LoVo (cell line): ENCODE measurements at regions not wholly inside any gene's neighbourhood (a gene's known extent, or its start where the extent isn't known, plus 50 kb on each side); places are given as distances from the start of the nearest gene placed in this dataset.
"Not testable (repeated sequence)": the region's sequence is repeated elsewhere in the genome, so short reads cannot be mapped to it uniquely, and the experiment has no call there.

Experiments used
- DNase-seq: peaks from one replicate; pipeline ENCODE4 v3.0.0-alpha.2; 2016; ENCODE audit warnings: low spot score

DNA sequence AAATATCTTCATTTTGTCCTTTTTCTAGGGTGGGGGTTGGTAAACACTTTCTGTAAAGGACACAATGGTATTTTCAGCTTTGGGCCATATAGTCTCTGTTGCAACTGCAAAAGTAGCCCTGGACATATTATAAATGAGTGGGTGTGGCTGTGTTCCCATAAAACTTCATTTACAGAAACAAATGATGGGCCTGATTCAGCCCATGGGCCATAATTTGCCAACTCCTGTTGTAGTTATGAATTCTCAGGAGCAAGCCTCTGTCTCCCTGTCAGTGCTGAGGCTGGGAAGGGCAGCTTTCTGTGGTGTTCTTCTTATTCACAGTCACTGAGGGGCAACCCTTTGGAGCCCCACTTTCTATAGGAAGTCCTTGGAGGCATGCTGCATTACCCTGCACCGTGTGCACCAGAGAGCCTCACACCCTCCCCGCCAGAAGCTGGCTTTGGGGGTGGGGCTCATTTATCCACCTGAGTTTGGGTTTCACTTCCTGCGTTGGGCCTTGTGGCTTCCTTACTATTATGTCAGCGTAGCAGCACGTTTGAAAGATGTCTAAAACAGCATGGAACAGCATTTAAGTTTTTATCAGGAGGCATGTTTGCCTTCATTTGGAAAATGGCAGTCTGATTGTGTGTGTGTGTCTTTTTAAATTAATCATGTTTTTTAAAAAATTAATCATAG, 60.8 kb upstream of the FAN1 start:
- not testable (repeated sequence) for DNase-seq

DNA sequence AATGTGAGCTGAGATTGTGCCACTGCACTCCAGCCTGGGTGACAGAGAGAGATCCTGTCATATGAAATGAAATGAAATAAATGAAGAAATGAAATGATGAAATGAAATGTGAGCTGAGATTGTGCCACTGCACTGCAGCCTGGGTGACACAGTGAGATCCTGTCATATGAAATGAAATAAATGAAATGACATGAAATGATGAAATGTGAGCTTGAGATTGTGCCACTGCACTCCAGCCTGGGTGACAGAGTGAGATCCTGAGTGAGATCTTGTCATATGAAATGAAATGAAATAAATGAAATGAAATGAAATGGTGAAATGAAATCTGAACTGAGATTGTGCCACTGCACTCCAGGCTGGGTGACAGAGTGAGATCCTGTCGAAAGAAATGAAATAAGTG, 58.2 kb upstream of the FAN1 start:
- not testable (repeated sequence) for DNase-seq
